HS-5 (cell line): ENCODE measurements at regions not wholly inside any gene's neighbourhood (a gene's known extent, or its start where the extent isn't known, plus 50 kb on each side); places are given as distances from the start of the nearest gene placed in this dataset.
"Not testable (repeated sequence)": the region's sequence is repeated elsewhere in the genome, so short reads cannot be mapped to it uniquely, and the experiment has no call there.

Experiments used
- DNase-seq: peaks from one replicate; pipeline ENCODE4 v3.0.0-alpha.2; 2012; ENCODE audit warnings: low read depth

DNA sequence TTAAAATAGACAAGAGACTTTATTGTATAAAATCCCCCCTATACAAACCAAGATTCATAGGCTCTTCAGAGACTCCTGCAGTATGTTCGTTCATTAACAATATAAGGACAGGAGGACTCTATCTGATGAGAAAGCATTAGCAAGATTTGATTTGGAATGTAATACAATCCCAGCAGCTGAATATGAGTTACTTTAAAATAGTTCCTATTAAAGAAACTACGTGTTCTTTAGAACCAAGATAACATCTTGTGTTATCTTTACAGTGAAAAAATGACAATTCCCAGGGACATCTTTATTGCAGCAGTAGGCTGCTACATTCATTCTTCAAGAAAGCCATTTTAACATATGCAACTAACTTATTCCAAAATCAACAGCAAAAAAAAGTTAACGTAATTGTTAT lies 1360.1 kb upstream of the GJE1 start:
- no peak for DNase-seq

DNA sequence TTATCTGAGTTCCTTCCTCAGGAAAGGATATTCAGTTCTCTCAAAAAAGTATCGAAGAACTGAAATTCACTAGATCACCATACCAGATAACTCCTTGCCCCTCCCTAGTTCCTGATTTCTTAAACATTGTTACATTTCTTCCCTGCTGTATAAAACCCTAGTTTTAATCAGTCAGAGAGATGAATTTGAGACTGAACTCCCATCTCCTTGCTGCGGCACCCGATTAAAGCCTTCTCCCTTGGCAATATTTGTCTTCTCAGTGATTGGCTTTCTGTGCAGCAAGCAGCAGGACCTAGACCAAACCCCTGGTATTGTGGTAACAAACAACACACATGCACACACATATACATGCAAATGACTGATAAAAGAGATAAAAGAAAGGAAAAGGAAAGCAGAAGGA lies 1364.6 kb upstream of the GJE1 start:
- no peak for DNase-seq

- no peak for DNase-seq
Measured at GRCh38 chr6:140766999-140767398, 1365.7 kb upstream of the GJE1 start.

DNA sequence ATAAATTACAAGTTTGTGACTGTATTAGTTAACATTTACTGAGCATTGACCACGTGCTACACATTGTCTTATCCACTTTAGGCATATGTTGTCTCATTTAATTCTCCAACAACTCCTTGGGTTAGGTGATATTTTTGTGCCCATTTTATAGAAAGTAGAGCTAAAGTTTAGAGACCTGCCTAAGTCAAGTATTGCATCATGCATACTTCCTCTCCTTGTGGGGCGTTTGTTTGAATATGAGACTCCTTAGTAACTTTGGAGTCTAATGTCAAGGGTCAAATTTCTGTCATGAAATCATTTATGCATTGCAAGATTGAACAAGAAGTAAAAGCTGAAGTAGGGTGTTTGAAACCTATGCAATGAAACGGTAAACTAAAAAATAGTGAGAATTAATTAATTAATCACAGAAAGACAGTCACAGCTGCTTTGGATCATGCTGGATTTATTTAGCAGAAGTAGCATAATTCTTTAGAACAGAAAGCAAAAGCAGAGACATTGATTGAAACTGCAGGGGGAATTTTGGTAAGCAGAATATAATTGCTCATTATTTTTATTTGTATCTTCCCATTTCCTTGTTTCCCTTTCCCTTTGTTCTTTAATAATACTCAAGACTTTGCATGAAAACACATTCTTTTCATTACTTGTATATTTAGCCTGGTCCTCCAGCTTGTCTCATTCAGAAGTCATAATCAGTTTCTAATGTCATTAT lies 1374.4 kb upstream of the GJE1 start:
- DNase-seq: no peak

- DNase-seq: no peak
Measured at GRCh38 chr6:140752234-140752633, 1377.8 kb upstream of the CITED2 start.

GRCh38 chr6:140747114-140747513 lies 1372.7 kb upstream of the CITED2 start:
- DNase-seq: no peak

DNA sequence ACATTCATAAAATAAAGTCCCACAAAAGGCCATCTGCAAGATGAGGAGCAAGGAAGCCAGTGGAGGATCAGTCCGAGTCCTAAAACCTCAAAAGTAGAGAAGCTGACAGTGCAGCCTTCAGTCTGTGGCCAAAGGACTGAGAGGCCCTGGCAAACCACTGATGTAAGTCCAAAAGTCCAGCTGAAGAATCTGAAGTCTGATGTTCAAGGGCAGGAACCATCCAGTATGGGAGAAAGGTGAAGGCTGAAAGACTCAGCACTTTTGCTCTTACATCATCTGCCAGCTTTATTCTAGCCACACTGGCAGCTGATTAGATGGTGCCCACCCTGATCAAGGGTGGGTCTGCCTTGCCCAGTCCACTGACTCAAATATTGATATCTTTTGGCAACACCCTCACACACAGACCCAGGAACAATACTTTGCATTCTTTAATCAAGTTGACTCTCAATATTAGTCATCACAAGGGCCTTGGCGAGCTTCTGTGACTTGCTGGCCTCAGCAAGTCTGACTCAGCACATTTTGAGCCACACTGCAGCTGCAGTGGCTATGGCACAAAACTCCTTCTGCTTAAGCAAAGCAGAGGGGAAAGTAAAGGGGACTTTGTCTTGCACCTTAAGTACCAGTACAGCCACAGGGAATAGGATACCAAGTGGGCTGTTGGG lies 1370.3 kb upstream of the CITED2 start:
- peak; percentile 13 for DNase-seq

DNA sequence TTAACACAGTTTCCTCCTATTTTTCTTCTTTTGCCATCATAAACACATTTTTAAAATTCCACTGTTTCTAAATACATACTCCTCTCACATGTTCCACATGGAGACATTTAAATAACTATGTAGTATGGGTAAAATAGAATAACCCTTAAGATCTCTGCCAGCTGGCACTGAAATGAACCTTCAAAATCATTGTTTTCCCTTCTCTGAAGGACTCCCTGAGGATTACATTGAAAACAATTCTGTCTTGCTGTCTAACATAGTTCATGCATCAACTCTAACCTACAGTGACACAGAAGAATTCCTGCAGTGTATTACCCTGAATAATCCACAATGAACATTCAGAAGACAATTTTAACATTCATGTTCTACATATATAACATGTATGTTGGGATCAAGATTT lies 1361.8 kb upstream of the CITED2 start:
- no peak for DNase-seq

GRCh38 chr6:140732991-140733390 lies 1358.5 kb upstream of the CITED2 start:
- no peak for DNase-seq

DNA sequence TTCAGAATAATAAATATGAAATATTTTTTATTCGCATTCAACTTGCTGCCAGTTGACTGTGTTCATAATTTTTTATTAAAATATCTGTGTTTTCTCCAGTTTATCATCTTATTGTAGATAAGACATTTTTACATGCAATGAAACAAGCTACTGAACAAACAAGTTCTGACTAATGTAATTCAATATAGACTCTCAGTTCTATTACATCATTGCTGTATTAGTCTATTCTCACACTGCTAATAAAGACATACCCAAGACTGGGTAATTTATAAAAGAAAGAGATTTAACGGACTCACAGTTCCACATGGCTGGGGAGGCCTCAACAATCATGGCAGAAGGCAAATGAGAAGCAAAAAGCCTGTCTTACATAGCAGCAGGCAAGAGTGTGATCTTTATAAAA lies 1357.7 kb upstream of the CITED2 start:
- no peak for DNase-seq

GRCh38 chr6:140731741-140732140 lies 1357.3 kb upstream of the CITED2 start:
- no peak for DNase-seq

- DNase-seq: no peak
Measured at GRCh38 chr6:140729521-140729920, 1355.1 kb upstream of the CITED2 start.

GRCh38 chr6:140718021-140718420 lies 1343.6 kb upstream of the CITED2 start:
- DNase-seq: no peak

GRCh38 chr6:140713495-140713894 lies 1339.0 kb upstream of the CITED2 start:
- no peak for DNase-seq

DNA sequence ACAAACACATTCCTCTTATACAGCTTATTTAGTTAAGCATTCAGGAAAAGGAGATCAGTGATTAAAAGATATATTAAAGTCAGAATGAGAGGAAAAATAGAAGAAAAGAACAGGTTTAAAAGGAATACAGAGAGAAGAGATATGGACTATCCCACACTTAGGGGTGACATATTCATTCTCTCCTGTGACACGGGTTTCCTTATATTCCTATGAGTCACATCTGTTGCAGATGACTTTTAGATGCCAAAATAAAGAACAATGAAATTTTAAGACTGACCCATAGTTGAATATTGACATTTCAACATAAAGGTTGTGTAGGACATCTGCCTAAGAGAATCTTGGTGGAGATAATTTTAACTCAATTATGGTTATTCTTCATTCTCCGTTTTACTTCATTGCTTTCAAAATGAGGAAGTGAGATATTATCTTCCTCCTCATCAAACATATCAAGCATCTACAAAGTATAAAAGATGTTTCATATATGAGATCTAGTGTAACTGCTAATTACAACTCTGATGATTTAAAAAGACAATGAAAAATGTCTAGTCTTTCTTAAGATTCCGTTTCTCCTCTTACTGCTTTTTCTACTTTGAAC lies 1336.7 kb upstream of the CITED2 start:
- DNase-seq: no peak

DNA sequence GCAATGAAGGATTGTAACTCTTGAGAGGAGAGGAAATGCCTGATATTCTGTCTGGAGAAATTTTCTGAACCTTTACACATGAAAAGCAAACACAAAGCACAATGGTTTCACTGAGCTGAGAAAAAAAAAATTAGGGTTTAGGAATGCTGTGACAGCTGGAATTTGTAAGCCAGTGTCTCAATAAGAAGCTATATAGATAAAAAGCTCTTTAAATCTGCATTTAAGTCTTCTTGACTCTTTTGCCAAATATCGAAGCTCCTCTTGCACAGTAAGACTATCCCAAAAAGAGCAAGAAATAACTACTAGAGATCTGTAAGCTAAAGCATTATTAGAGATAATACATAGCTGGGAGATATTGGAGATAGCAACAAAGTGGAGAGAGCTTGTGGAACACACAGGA lies 1334.0 kb upstream of the CITED2 start:
- no peak for DNase-seq

DNA sequence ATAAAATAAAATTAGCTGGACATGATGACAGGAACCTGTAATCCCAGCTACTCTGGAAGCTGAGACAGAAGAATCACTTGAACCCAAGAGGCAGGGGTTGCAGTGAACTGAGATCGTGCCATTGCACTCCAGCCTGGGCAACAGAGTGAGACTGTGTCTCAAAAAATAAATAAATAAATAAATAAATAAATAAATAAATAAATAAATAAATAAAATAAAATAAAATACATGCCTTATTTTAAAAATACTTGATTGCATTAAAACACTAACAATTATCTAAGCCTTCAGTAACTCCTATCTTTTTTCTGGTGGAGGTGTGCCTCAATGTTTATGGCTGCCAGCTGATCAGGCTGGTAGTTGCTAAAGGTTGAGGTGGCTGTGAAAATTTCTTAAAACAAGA lies 1329.6 kb upstream of the CITED2 start:
- DNase-seq: not testable (repeated sequence)

DNA sequence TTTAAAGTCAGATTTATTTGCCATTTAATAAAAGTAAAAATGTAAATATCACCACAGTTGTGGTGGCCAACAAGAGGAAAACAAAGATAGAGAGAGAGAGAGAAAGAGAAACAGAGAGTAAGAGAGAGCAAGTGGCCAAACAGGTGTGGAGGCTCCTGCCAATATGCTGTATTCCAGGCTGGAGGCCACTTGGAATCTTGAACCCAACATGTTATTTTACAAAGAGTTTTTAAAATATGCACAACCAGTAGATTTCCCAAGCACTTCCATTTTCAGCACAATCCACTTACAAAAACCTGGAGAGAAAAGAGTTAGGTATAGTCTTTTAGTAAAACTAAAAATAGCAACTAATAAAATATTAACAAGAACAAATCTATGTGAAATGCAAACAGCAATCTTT lies 1323.1 kb upstream of the CITED2 start:
- no peak for DNase-seq

GRCh38 chr6:140684776-140685550 lies 1310.5 kb upstream of the CITED2 start:
- no peak for DNase-seq

- DNase-seq: no peak
Measured at GRCh38 chr6:140677781-140678528, 1303.5 kb upstream of the CITED2 start.

- no peak for DNase-seq
Measured at GRCh38 chr6:140671926-140672325, 1297.5 kb upstream of the CITED2 start.

GRCh38 chr6:140670021-140670420 lies 1295.6 kb upstream of the CITED2 start:
- no peak for DNase-seq
